ENCODE measurements at regions not wholly inside any gene's neighbourhood (a gene's known extent, or its start where the extent isn't known, plus 50 kb on each side); places are given as distances from the start of the nearest gene placed in this dataset.
"Not testable (repeated sequence)": the region's sequence is repeated elsewhere in the genome, so short reads cannot be mapped to it uniquely, and the experiment has no call there.

- Histone ChIP-seq H3K4me1 (ENCODE audit: control insufficient read depth, insufficient read depth, low read length) (peaks cover 55% of the 10 kb centered on the region), H3K27ac (ENCODE audit: low read depth, low read length) (no peak overlapping the region), H3K9ac (ENCODE audit: low read length) (no peak overlapping the region), H3K27me3 (ENCODE audit: control insufficient read depth, insufficient read depth, low read length) (peaks cover 2% of the 10 kb centered on the region; the same call in 1 of the 2 replicates), H3K9me3 (ENCODE audit: control insufficient read depth, insufficient read depth, low read depth, low read length) (no peaks in the 10 kb centered on the region), H3K36me3 (ENCODE audit: control insufficient read depth, insufficient read depth, low read length) (no peaks in the 10 kb centered on the region), H3K4me3 (ENCODE audit: low read depth, low read length) (no peak overlapping the region)
These were observed 181.8 kb upstream of the PDE10A start for GRCh38 chr6:165844801-165845364.

DNA sequence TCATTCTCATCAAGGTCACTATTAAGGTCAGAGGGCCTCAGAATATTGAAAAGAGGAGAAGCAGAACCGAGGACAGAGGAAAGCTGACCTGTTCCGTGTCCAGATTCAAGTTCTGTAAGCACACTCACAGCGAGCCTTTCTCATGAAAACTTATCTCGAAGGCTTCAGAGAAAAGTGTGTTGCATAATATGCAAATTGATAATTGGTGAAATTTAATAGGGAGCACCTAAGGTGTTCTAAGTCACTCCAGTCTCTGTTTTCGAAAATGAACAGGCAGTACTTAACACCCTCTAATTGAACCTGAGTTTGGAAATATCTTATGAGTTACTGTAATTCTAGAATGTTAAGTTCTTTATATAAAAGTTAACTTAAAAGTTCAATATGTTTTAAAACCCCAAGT, 181.2 kb upstream of the PDE10A start:
- Histone ChIP-seq H3K9me3 (ENCODE audit: control insufficient read depth, insufficient read depth, low read depth, low read length) (no peaks in the 10 kb centered on the region), H3K9ac (ENCODE audit: low read length) (no peak overlapping the region), H3K27ac (ENCODE audit: low read depth, low read length) (no peak overlapping the region), H3K4me3 (ENCODE audit: low read depth, low read length) (no peak overlapping the region), H3K27me3 (ENCODE audit: control insufficient read depth, insufficient read depth, low read length) (no peaks in the 10 kb centered on the region), H3K4me1 (ENCODE audit: control insufficient read depth, insufficient read depth, low read length) (peaks cover 55% of the 10 kb centered on the region), H3K36me3 (ENCODE audit: control insufficient read depth, insufficient read depth, low read length) (no peaks in the 10 kb centered on the region)

GRCh38 chr6:165843568-165844113, 180.6 kb upstream of the PDE10A start:
- Histone ChIP-seq H3K36me3 (ENCODE audit: control insufficient read depth, insufficient read depth, low read length) (no peaks in the 10 kb centered on the region), H3K9me3 (ENCODE audit: control insufficient read depth, insufficient read depth, low read depth, low read length) (no peaks in the 10 kb centered on the region), H3K4me1 (ENCODE audit: control insufficient read depth, insufficient read depth, low read length) (peaks cover 55% of the 10 kb centered on the region), H3K4me3 (ENCODE audit: low read depth, low read length) (no peak overlapping the region), H3K9ac (ENCODE audit: low read length) (no peak overlapping the region), H3K27me3 (ENCODE audit: control insufficient read depth, insufficient read depth, low read length) (no peaks in the 10 kb centered on the region), H3K27ac (ENCODE audit: low read depth, low read length) (no peak overlapping the region)

- Histone ChIP-seq H3K4me3 (ENCODE audit: low read depth, low read length) (no peak overlapping the region), H3K27ac (ENCODE audit: low read depth, low read length) (no peak overlapping the region), H3K27me3 (ENCODE audit: control insufficient read depth, insufficient read depth, low read length) (no peaks in the 10 kb centered on the region), H3K4me1 (ENCODE audit: control insufficient read depth, insufficient read depth, low read length) (peaks cover 55% of the 10 kb centered on the region), H3K9me3 (ENCODE audit: control insufficient read depth, insufficient read depth, low read depth, low read length) (no peaks in the 10 kb centered on the region), H3K9ac (ENCODE audit: low read length) (no peak overlapping the region), H3K36me3 (ENCODE audit: control insufficient read depth, insufficient read depth, low read length) (no peaks in the 10 kb centered on the region)
These were observed 180.1 kb upstream of the PDE10A start for GRCh38 chr6:165843121-165843520.

DNA sequence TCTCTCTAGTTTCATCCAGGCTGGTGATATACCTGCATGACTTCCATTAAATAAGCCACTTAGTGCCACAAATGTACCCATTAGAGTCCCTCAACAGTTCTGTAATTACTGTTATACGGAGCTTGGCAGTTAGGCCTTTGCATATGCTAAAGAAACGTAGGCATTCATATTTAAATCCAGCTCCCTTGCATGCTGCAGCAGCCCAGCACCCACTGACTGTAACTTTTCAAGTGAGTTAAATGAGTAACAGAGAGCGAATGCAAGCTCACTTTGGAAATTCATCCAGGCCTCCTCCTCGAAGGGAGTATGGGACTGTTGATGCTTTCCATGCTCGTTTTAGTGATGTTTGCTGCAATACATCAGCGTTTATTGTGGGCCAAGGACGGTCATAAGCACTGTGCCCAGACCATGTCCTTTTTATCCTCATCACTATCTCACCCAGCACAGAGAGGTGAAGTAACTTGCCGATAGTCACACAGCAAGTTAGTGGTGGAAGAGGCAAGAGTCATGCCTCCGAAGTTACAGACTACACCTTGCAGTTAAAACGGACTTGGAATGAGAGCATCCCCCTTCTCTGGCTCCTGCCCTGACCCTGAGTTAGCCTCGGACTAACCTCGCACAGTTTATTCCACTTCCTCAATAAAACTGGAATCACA, 179.4 kb upstream of the PDE10A start:
- Histone ChIP-seq H3K9ac (ENCODE audit: low read length) (no peak overlapping the region), H3K27ac (ENCODE audit: low read depth, low read length) (no peak overlapping the region), H3K9me3 (ENCODE audit: control insufficient read depth, insufficient read depth, low read depth, low read length) (no peaks in the 10 kb centered on the region), H3K4me1 (ENCODE audit: control insufficient read depth, insufficient read depth, low read length) (peaks cover 50% of the 10 kb centered on the region), H3K4me3 (ENCODE audit: low read depth, low read length) (no peak overlapping the region; the same call in 1 of the 2 replicates), H3K27me3 (ENCODE audit: control insufficient read depth, insufficient read depth, low read length) (no peaks in the 10 kb centered on the region), H3K36me3 (ENCODE audit: control insufficient read depth, insufficient read depth, low read length) (no peaks in the 10 kb centered on the region)

DNA sequence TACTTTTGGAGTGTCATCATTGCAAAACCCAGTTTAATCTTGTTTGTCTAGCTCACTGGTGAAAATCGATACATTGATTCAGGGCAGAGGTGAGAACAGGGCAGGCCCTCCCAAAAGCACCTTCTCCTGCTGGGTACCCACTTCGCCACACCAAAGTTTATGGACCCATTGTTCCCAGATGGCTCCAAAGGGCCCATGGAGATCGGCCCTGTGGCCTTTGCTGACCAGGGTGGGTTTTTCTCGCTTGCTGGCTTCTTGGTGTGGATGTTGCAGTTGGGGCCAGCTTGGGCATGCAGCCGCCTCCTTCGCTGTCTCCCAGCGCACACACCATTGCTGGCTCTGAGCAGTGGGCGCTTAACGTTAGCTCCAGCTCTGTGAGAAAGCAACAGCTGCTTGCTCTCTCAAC, 178.1 kb upstream of the PDE10A start:
- no peaks in the 10 kb centered on the region for H3K9me3 ChIP-seq (ENCODE audit: control insufficient read depth, insufficient read depth, low read depth, low read length)
- no peaks in the 10 kb centered on the region for H3K36me3 ChIP-seq (ENCODE audit: control insufficient read depth, insufficient read depth, low read length)
- no peak overlapping the region for H3K27ac ChIP-seq (ENCODE audit: low read depth, low read length)
- peaks cover 37% of the 10 kb centered on the region for H3K4me1 ChIP-seq (ENCODE audit: control insufficient read depth, insufficient read depth, low read length)
- no peak overlapping the region for H3K4me3 ChIP-seq (ENCODE audit: low read depth, low read length)
- no peaks in the 10 kb centered on the region for H3K27me3 ChIP-seq (ENCODE audit: control insufficient read depth, insufficient read depth, low read length)
- no peak overlapping the region for H3K9ac ChIP-seq (ENCODE audit: low read length)

- Histone ChIP-seq H3K4me3 (ENCODE audit: low read depth, low read length) (no peak overlapping the region), H3K36me3 (ENCODE audit: control insufficient read depth, insufficient read depth, low read length) (no peaks in the 10 kb centered on the region), H3K9me3 (ENCODE audit: control insufficient read depth, insufficient read depth, low read depth, low read length) (no peaks in the 10 kb centered on the region), H3K27me3 (ENCODE audit: control insufficient read depth, insufficient read depth, low read length) (peaks cover 6% of the 10 kb centered on the region), H3K4me1 (ENCODE audit: control insufficient read depth, insufficient read depth, low read length) (peaks cover 24% of the 10 kb centered on the region), H3K27ac (ENCODE audit: low read depth, low read length) (no peak overlapping the region), H3K9ac (ENCODE audit: low read length) (no peak overlapping the region)
These were observed 175.1 kb upstream of the PDE10A start for GRCh38 chr6:165837948-165838745.

DNA sequence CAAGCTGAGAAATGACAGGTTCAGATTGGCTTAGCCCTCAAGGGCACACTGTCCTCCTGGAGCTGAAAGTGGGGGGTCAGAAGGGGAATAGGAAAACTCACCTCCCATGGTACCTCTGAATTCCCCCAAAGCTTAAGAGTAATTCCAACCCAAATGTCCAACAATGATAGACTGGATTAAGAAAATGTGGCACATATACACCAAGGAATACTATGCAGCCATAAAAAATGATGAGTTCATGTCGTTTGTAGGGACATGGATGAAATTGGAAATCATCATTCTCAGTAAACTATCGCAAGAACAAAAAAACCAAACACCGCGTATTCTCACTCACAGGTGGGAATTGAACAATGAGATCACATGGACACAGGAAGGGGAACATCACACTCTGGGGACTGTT, 173.6 kb upstream of the PDE10A start:
- peaks cover 13% of the 10 kb centered on the region for H3K4me1 ChIP-seq (ENCODE audit: control insufficient read depth, insufficient read depth, low read length)
- H3K9me3 ChIP-seq (ENCODE audit: control insufficient read depth, insufficient read depth, low read depth, low read length); H3K9ac ChIP-seq (ENCODE audit: low read length); H3K27ac ChIP-seq (ENCODE audit: low read depth, low read length); H3K27me3 ChIP-seq (ENCODE audit: control insufficient read depth, insufficient read depth, low read length); H3K36me3 ChIP-seq (ENCODE audit: control insufficient read depth, insufficient read depth, low read length); H3K4me3 ChIP-seq (ENCODE audit: low read depth, low read length): not testable (repeated sequence)

GRCh38 chr6:165835410-165835851, 172.4 kb upstream of the PDE10A start:
- Histone ChIP-seq H3K36me3 (ENCODE audit: control insufficient read depth, insufficient read depth, low read length) (no peaks in the 10 kb centered on the region), H3K27me3 (ENCODE audit: control insufficient read depth, insufficient read depth, low read length) (peaks cover 6% of the 10 kb centered on the region), H3K9ac (ENCODE audit: low read length) (no peak overlapping the region), H3K4me3 (ENCODE audit: low read depth, low read length) (no peak overlapping the region), H3K27ac (ENCODE audit: low read depth, low read length) (no peak overlapping the region), H3K9me3 (ENCODE audit: control insufficient read depth, insufficient read depth, low read depth, low read length) (no peaks in the 10 kb centered on the region), H3K4me1 (ENCODE audit: control insufficient read depth, insufficient read depth, low read length) (peaks cover 4% of the 10 kb centered on the region; the same call in 1 of the 2 replicates)

DNA sequence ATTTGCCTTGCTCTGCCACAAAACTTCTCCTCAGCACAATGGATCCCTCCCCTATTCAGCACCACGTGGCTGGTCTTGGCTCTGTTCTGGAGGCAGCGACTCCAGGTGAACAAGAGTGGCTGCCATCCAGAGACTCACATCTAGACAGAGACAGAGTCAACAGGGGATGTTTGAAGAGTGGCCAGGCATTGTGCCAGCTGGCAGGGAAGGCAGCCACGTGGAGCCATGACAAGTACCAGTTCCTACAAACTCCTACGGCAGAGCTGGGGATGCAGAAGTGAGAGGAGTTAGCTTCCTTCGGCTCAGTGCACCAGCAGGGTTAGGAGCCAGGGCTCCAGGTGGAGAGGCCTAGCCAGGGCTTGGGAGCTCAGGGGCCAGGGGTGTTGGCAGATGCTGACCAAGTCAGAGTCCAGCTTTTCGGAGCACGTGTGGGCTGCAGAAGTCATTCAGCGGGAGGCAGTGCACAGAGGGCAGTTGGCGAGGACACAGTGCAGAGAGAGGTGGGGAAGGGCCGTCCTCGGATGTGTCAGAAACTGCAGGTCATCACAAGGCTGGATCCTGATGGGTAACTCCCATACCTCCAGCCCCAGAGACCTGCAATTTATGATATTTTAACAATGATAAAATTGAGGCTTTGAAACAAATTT, 171.7 kb upstream of the PDE10A start:
- H3K4me1 ChIP-seq (ENCODE audit: control insufficient read depth, insufficient read depth, low read length): peaks cover 4% of the 10 kb centered on the region; the same call in 1 of the 2 replicates
- H3K27ac ChIP-seq (ENCODE audit: low read depth, low read length): no peak overlapping the region
- H3K9ac ChIP-seq (ENCODE audit: low read length): no peak overlapping the region
- H3K4me3 ChIP-seq (ENCODE audit: low read depth, low read length): no peak overlapping the region
- no peaks in the 10 kb centered on the region for H3K36me3 ChIP-seq (ENCODE audit: control insufficient read depth, insufficient read depth, low read length)
- H3K27me3 ChIP-seq (ENCODE audit: control insufficient read depth, insufficient read depth, low read length): peaks cover 6% of the 10 kb centered on the region
- no peaks in the 10 kb centered on the region for H3K9me3 ChIP-seq (ENCODE audit: control insufficient read depth, insufficient read depth, low read depth, low read length)

All from HUES6 (cell line).